CD14-positive monocyte (primary cell): ENCODE measurements at regions not wholly inside any gene's neighbourhood (a gene's known extent, or its start where the extent isn't known, plus 50 kb on each side); places are given as distances from the start of the nearest gene placed in this dataset.
"Not testable (repeated sequence)": the region's sequence is repeated elsewhere in the genome, so short reads cannot be mapped to it uniquely, and the experiment has no call there.

Experiments
- DNase-seq, 3 donors: peaks; one replicate each; pipeline ENCODE4 v3.0.0-alpha.2; 2011 to 2022
- H2AFZ ChIP-seq: 2 replicates; pipeline ENCODE4 v1.6.0; 2012; ENCODE audit warnings: mild to moderate bottlenecking, low read depth, low read length, inconsistent platforms; ENCODE audit not compliant: insufficient read depth, poor library complexity, severe bottlenecking
- H3K27ac ChIP-seq, 2 donors: 1 replicate in 1 of 2; 2 replicates in 1 of 2; pipeline ENCODE4 v1.5.1; 2012 to 2013; ENCODE audit warnings: low read length in 2 of 2, control low read depth in 1 of 2, inconsistent platforms in 1 of 2, low read depth in 1 of 2, mild to moderate bottlenecking in 1 of 2
- H3K27me3 ChIP-seq, 2 donors: one replicate each; pipeline versions ENCODE4 v1.6.0 to v1.6.1; 2011 to 2013; ENCODE audit warnings: low read length in 2 of 2; ENCODE audit not compliant: control insufficient read depth in 2 of 2, insufficient read depth in 2 of 2
- H3K36me3 ChIP-seq, 2 donors: replicated peaks in 1 of 2; 1 replicate in 1 of 2; 2 replicates in 1 of 2; pipeline versions ENCODE4 v1.5.1 to v1.6.1; 2012 to 2013; ENCODE audit warnings: low read length in 2 of 2, control low read depth in 1 of 2, inconsistent platforms in 1 of 2, mild to moderate bottlenecking in 1 of 2; ENCODE audit not compliant: insufficient read depth in 2 of 2, control insufficient read depth in 1 of 2
- H3K4me1 ChIP-seq, 2 donors: 1 replicate in 1 of 2; 2 replicates in 1 of 2; pipeline versions ENCODE4 v1.5.1 to v1.6.1; 2012 to 2013; ENCODE audit warnings: low read length in 2 of 2, control low read depth in 1 of 2, inconsistent platforms in 1 of 2, mild to moderate bottlenecking in 1 of 2, moderate library complexity in 1 of 2; ENCODE audit not compliant: insufficient read depth in 2 of 2, control insufficient read depth in 1 of 2
- H3K4me2 ChIP-seq: replicated peaks from 2 replicates; pipeline ENCODE3; 2012; ENCODE audit warnings: low read length, moderate library complexity, mild to moderate bottlenecking; ENCODE audit not compliant: poor library complexity, severe bottlenecking; ENCODE audit errors: extremely low read depth
- H3K4me3 ChIP-seq, 3 experiments: fragments of 200-600 bp in 1 of 3; sonication (generic) in 1 of 3; replicated peaks in 1 of 3; 1 replicate in 2 of 3; 2 replicates in 1 of 3; pipeline ENCODE4 v1.5.1; 2011 to 2013; ENCODE audit warnings: low read length in 3 of 3, mild to moderate bottlenecking in 3 of 3, control low read depth in 2 of 3, low read depth in 2 of 3, inconsistent platforms in 1 of 3, moderate library complexity in 1 of 3
- H3K79me2 ChIP-seq: 2 replicates; pipeline ENCODE4 v1.6.0; 2012; ENCODE audit warnings: mild to moderate bottlenecking, control low read depth, inconsistent platforms, low read length, moderate library complexity; ENCODE audit not compliant: insufficient read depth
- H3K9ac ChIP-seq: 2 replicates; pipeline ENCODE4 v1.6.0; 2017; ENCODE audit warnings: low read length, mild to moderate bottlenecking; ENCODE audit not compliant: insufficient read depth, poor library complexity, severe bottlenecking
- H3K9me3 ChIP-seq, 2 donors: replicated peaks in 1 of 2; 1 replicate in 1 of 2; 2 replicates in 1 of 2; pipeline versions ENCODE4 v1.5.1 to v1.6.1; 2012 to 2013; ENCODE audit warnings: low read length in 2 of 2, control low read depth in 1 of 2; ENCODE audit not compliant: control insufficient read depth in 1 of 2, insufficient read depth in 1 of 2
- H4K20me1 ChIP-seq: 2 replicates; pipeline ENCODE4 v1.6.0; 2012; ENCODE audit warnings: mild to moderate bottlenecking, low read length, control low read depth, moderate library complexity; ENCODE audit not compliant: insufficient read depth
- H3K27ac Mint-ChIP-seq, 7 donors: one replicate each; pipeline ENCODE4 v1.8.0; 2020; ENCODE audit warnings: mild to moderate bottlenecking in 7 of 7, mixed read lengths in 7 of 7, moderate library complexity in 6 of 7, inconsistent platforms in 2 of 7
- H3K27me3 Mint-ChIP-seq, 3 donors: one replicate each; pipeline ENCODE4 v1.8.0; 2021 to 2022; ENCODE audit warnings: low read depth in 3 of 3, mild to moderate bottlenecking in 3 of 3, mixed read lengths in 3 of 3, moderate library complexity in 3 of 3, inconsistent platforms in 1 of 3
- H3K36me3 Mint-ChIP-seq, 2 donors: one replicate each; pipeline ENCODE4 v1.8.0; 2020; ENCODE audit warnings: mixed read lengths in 2 of 2, inconsistent platforms in 1 of 2, mild to moderate bottlenecking in 1 of 2
- H3K4me1 Mint-ChIP-seq: one replicate; pipeline ENCODE4 v1.8.0; 2020; ENCODE audit warnings: mild to moderate bottlenecking, mixed read lengths
- H3K4me3 Mint-ChIP-seq, 2 donors: one replicate each; pipeline ENCODE4 v1.8.0; 2020; ENCODE audit warnings: mild to moderate bottlenecking in 2 of 2, mixed read lengths in 2 of 2, moderate library complexity in 1 of 2
- H3K9me3 Mint-ChIP-seq, 7 donors: one replicate each; pipeline ENCODE4 v1.8.0; 2020 to 2022; ENCODE audit warnings: mixed read lengths in 7 of 7, mild to moderate bottlenecking in 6 of 7, moderate library complexity in 6 of 7, inconsistent platforms in 2 of 7
- CTCF ChIP-seq: fragments of 200-600 bp; IDR thresholded peaks from one replicate; pipeline ENCODE4 v1.8.0; 2022; ENCODE audit warnings: antibody characterized with exemption, mild to moderate bottlenecking
- WGBS: methylation state at CpG from one replicate; pipeline ENCODE4 v1.1.5; 2013; ENCODE audit warnings: missing lambda C conversion rate; ENCODE audit not compliant: insufficient coverage; 5-methylcytosine and 5-hydroxymethylcytosine counted together
- intact Hi-C, 2 donors: fragments of 100-400 bp; cut with micrococcal nuclease; formaldehyde crosslinking; loops; one replicate each; pipeline versions ENCODE4 v1.15.0 to v1.15.1; 2023

- no peak for TF ChIP-seq CTCF
- H3K9me3 ChIP-seq = no peaks in the 10 kb centered on the region
- no peaks in the 10 kb centered on the region for H3K9me3 Mint-ChIP-seq
These were observed 542.1 kb upstream of the ARRDC3 start for GRCh38 chr5:91925249-91925648.

GRCh38 chr5:91917037-91917814, 534.1 kb upstream of the ARRDC3 start:
- H3K27me3 ChIP-seq, intact Hi-C loops, H3K9ac ChIP-seq, DNase-seq, H3K36me3 ChIP-seq, H3K9me3 Mint-ChIP-seq, H3K4me3 Mint-ChIP-seq, H3K4me3 ChIP-seq, H4K20me1 ChIP-seq, H3K27me3 Mint-ChIP-seq, H3K4me1 ChIP-seq, H3K36me3 Mint-ChIP-seq, H3K27ac Mint-ChIP-seq, H3K9me3 ChIP-seq, H3K4me2 ChIP-seq, H3K27ac ChIP-seq, H3K4me1 Mint-ChIP-seq, H3K79me2 ChIP-seq, H2AFZ ChIP-seq: not testable (repeated sequence)
- WGBS = 95% methylated on average over 39 of the region's 51 CpGs

More at GRCh38 chr5:91925249-91925648, 542.1 kb upstream of the ARRDC3 start:
- Mint-ChIP-seq H3K27me3 (peaks cover 0 to 2% (median 0%) of the 10 kb centered on the region in 3 donors), H3K4me3 (no peak overlapping the region), H3K27ac (no peak overlapping the region), H3K36me3 (no peaks in the 10 kb centered on the region), H3K4me1 (no peaks in the 10 kb centered on the region)
- no peak overlapping the region for H2AFZ ChIP-seq
- H3K4me3 ChIP-seq = no peak overlapping the region
- no peak overlapping the region for H3K9ac ChIP-seq
- no peaks in the 10 kb centered on the region for H4K20me1 ChIP-seq
- H3K36me3 ChIP-seq = no peaks in the 10 kb centered on the region
- no peaks in the 10 kb centered on the region for H3K79me2 ChIP-seq
- intact Hi-C loops = no loop called here
- no peak for DNase-seq
- H3K27ac ChIP-seq = no peak overlapping the region
- H3K4me2 ChIP-seq = no peak overlapping the region
- no peaks in the 10 kb centered on the region for H3K27me3 ChIP-seq
- WGBS = no CpG with 5 or more reads among the region's 1 CpG
- H3K4me1 ChIP-seq = no peaks in the 10 kb centered on the region
